ENCODE measurements at regions not wholly inside any gene's neighbourhood (a gene's known extent, or its start where the extent isn't known, plus 50 kb on each side); places are given as distances from the start of the nearest gene placed in this dataset.

DNA sequence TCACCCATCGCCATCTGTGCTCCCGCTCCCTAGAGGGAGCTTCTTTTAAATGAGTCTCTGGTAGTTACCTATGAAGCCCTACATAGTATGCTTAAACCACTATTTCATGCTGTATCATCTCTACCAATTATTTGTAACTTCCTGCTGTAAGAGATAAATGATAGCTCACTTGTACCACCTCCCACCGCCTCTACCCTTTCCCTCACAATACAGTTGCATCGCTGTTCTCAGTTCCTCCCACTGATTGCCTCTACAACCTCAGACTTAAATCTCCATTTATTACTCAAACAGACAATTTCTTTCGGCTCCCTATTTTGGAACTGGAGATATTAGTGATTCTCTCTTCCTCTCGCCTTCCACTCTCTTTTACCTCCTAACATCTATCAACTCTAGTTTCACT, 222.9 kb upstream of the ZC3H12C start:
- no peak for TF ChIP-seq CTCF (IDR thresholded peaks at IDR 0.05)
- TF ChIP-seq POLR2A (IDR thresholded peaks at IDR 0.05), result no peak
- no peak for TF ChIP-seq EP300 (IDR thresholded peaks at IDR 0.05)
- 86 to 90% methylated on average over 6 of the region's 6 CpGs for WGBS, 2 donors

GRCh38 chr11:109877043-109877442, 216.1 kb upstream of the ZC3H12C start:
- no peak for DNase-seq (ENCODE audit: low spot score in 2 of 2)
- H3K27me3 ChIP-seq, result no peaks in the 10 kb centered on the region
- H3K36me3 ChIP-seq, result no peaks in the 10 kb centered on the region
- H3K27ac ChIP-seq, result no peak overlapping the region
- 34 to 46% methylated on average over 4 of the region's 4 CpGs for WGBS, 2 donors
- no peak overlapping the region for H3K4me3 ChIP-seq
- TF ChIP-seq CTCF (IDR thresholded peaks at IDR 0.05), result no peak
- TF ChIP-seq EP300 (IDR thresholded peaks at IDR 0.05), result no peak
- no peak for TF ChIP-seq POLR2A (IDR thresholded peaks at IDR 0.05)
- no peaks in the 10 kb centered on the region for H3K4me1 ChIP-seq
- H3K9me3 ChIP-seq, result peaks cover 0 to 8% (median 3%) of the 10 kb centered on the region in 4 donors

More for the DNA sequence above, 222.9 kb upstream of the ZC3H12C start:
- Histone ChIP-seq H3K27ac (no peak overlapping the region), H3K9me3 (peaks cover 0 to 11% (median 3%) of the 10 kb centered on the region in 4 donors), H3K27me3 (no peaks in the 10 kb centered on the region), H3K36me3 (no peaks in the 10 kb centered on the region), H3K4me3 (no peak overlapping the region), H3K4me1 (no peaks in the 10 kb centered on the region)
- DNase-seq (ENCODE audit: low spot score in 2 of 2), result no peak

DNA sequence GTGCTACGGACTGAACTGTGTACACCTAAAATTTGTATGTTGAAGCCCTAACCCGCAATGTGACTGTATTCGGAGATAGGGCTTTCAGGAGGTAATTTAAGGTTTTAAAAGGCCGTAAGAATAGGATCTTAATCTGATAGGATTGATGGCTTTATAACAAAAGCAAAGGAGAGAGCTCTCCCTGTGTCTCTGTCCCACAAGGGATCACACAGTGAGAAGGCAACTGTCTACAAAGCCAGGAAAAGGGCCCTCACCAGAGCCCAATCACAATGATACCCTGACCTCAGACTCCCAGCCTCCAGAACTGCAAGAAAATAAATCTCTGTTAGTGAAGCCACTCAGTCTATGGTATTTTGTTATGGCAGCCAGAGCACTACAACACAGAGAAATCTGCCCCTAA, 208.7 kb upstream of the ZC3H12C start:
- 86 to 87% methylated on average over 4 of the region's 4 CpGs for WGBS, 2 donors
- no peaks in the 10 kb centered on the region for H3K4me1 ChIP-seq
- H3K36me3 ChIP-seq, result no peaks in the 10 kb centered on the region
- no peaks in the 10 kb centered on the region for H3K9me3 ChIP-seq
- TF ChIP-seq EP300 (IDR thresholded peaks at IDR 0.05) (no peak), POLR2A (IDR thresholded peaks at IDR 0.05) (no peak), CTCF (IDR thresholded peaks at IDR 0.05) (no peak)
- no peaks in the 10 kb centered on the region for H3K27me3 ChIP-seq
- H3K27ac ChIP-seq, result no peak overlapping the region
- DNase-seq (ENCODE audit: low spot score in 2 of 2), result no peak
- no peak overlapping the region for H3K4me3 ChIP-seq

GRCh38 chr11:109885006-109885405, 208.2 kb upstream of the ZC3H12C start:
- Histone ChIP-seq H3K4me1 (no peaks in the 10 kb centered on the region), H3K9me3 (no peaks in the 10 kb centered on the region), H3K27ac (no peak overlapping the region), H3K27me3 (no peaks in the 10 kb centered on the region), H3K4me3 (no peak overlapping the region), H3K36me3 (no peaks in the 10 kb centered on the region)
- no peak for DNase-seq (ENCODE audit: low spot score in 2 of 2)
- TF ChIP-seq CTCF (IDR thresholded peaks at IDR 0.05) (no peak), EP300 (IDR thresholded peaks at IDR 0.05) (no peak), POLR2A (IDR thresholded peaks at IDR 0.05) (no peak)
- 56 to 57% methylated on average over 7 of the region's 7 CpGs for WGBS, 2 donors

DNA sequence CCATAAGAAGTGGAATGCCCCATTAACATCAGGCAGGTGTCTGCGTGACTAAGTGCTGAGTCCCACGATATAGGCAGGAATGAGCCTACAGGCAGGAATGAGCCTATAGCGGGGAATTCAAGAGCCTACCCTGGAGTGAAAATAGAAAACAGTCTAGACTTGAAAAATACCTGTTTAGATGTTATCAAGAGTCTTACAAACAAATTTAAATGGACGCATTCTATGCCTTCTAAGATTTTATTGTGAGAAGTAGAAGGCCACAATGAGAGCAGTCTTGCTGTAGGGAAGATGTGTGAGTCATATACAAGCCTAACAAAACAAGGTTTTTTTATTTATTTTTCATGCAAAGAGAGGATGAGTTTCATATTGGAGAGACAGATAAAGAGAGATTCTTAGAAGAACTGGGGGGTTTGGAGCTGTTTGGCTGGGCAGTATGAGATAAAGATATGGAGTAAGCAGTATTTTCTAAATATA, 200.8 kb upstream of the ZC3H12C start:
- no peaks in the 10 kb centered on the region for H3K27me3 ChIP-seq
- 90 to 94% methylated on average over 4 of the region's 4 CpGs for WGBS, 2 donors

More for the DNA sequence above, 200.8 kb upstream of the ZC3H12C start:
- Histone ChIP-seq H3K27ac (no peak overlapping the region), H3K4me1 (no peaks in the 10 kb centered on the region), H3K4me3 (no peak overlapping the region), H3K9me3 (peaks cover 0 to 3% (median 0%) of the 10 kb centered on the region in 4 donors), H3K36me3 (no peaks in the 10 kb centered on the region)
- no peak for DNase-seq (ENCODE audit: low spot score in 2 of 2)
- TF ChIP-seq EP300 (IDR thresholded peaks at IDR 0.05) (no peak), CTCF (IDR thresholded peaks at IDR 0.05) (no peak), POLR2A (IDR thresholded peaks at IDR 0.05) (no peak)
